GM18907 (cell line): ENCODE measurements at regions not wholly inside any gene's neighbourhood (a gene's known extent, or its start where the extent isn't known, plus 50 kb on each side); places are given as distances from the start of the nearest gene placed in this dataset.

Source experiments
- ATAC-seq: cut with Tn5 transposase; IDR thresholded peaks from one replicate; pipeline ENCODE4 v1.9.1; 2021; ENCODE audit warnings: mild to moderate bottlenecking, moderate library complexity; ENCODE audit not compliant: unreplicated experiment

DNA sequence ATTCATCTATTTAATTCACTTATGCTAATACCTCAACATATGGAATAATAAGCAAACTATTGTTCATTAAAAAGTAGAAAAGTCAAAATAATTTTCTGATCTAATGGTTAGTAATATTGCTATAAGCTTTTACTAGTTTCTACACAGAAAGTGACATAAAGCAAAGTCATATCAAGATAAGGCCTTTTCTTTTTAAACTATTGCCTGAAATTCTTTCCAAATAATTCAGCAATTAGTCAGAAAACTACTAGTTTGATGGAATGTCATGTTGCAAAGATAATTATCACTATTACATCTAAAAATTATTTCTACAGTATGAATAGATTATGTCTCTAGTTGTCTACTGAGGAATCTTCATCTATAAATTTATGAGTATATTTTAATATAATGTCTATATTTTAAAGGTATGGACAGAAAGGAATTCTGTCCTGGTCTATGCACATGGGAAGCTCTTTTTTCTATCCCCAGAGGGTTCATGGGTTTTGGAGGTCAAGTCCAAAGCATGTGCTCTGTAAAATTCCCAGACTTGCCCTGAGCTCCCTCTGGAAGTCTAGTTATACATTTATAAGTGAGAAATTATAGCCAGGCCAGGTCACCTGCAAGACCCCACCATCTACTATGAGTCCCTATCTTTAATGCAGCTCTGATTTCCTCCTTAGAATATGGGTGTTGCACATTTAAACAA is 84.6 kb upstream of the DPYD start:
- ATAC-seq, result no peak

- peak; percentile 77 for ATAC-seq
These were observed 82.6 kb upstream of the DPYD start for GRCh38 chr1:98003442-98003841.

GRCh38 chr1:98002288-98002687 is 81.5 kb upstream of the DPYD start:
- no peak for ATAC-seq

DNA sequence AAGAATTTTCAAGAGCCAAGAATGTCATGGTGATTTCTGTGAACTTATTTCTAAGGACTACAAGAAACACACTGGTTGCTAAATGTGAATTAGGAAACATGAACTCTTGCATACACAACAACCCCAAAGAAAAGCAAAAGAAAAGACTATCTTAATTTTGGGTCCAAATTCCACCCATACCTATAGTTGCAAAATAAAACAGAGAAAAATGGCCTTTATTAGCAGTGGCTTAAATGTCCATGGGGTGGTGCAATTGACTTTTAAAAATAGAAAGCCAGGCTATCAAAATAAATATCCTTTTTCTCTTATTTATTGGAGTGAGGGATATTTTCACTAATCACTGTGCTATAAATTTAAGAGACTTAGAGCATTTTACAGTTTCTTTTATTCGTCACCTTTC is 80.9 kb upstream of the DPYD start:
- no peak for ATAC-seq

- no peak for ATAC-seq
These were observed 78.5 kb upstream of the DPYD start for GRCh38 chr1:97999320-97999719.

DNA sequence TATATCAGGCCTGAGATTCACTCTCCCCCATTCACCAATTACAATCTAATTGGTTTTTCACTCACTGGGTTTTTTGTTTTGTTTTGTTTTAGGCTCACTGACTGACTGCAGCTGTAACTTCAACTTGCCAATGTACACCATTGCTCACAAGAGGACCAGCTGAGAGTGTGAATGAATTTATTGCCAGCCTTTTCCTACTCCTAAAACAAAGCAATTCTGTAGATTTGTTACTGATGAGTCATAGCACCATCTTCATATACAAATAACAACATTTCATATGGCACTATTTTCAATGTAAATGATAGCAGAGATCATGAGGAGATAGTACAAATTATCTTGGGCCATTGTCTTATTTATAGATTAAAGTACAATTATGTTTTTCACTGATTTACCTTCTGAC is 76.0 kb upstream of the DPYD start:
- ATAC-seq, result no peak

GRCh38 chr1:97989094-97989680 is 68.4 kb upstream of the DPYD start:
- ATAC-seq, result no peak

- no peak for ATAC-seq
These were observed 65.5 kb upstream of the DPYD start for GRCh38 chr1:97986041-97987005.

GRCh38 chr1:97983126-97983525 is 62.3 kb upstream of the DPYD start:
- no peak for ATAC-seq

DNA sequence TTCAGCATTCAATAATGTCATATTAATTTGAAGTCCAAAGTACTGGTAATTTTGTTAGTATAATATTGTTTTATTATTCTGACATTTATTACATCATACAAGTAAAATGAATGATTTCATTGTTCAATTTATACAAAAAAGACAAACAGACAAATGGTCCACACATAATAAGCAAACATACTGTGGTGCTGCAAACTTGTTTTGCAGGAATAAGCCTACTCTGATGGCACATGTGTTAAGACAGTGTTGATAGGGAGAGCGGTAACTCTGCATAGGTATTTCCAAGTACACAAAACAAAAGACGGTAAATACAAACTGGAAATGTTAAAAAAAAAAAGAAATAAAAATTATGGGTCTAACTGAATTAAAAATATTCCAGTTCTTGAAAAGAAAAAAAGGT is 59.7 kb upstream of the DPYD start:
- ATAC-seq, result no peak

GRCh38 chr1:97976801-97977200 is 56.0 kb upstream of the DPYD start:
- ATAC-seq, result no peak
